ENCODE measurements at regions not wholly inside any gene's neighbourhood (a gene's known extent, or its start where the extent isn't known, plus 50 kb on each side); places are given as distances from the start of the nearest gene placed in this dataset.
"Not testable (repeated sequence)": the region's sequence is repeated elsewhere in the genome, so short reads cannot be mapped to it uniquely, and the experiment has no call there.

DNA sequence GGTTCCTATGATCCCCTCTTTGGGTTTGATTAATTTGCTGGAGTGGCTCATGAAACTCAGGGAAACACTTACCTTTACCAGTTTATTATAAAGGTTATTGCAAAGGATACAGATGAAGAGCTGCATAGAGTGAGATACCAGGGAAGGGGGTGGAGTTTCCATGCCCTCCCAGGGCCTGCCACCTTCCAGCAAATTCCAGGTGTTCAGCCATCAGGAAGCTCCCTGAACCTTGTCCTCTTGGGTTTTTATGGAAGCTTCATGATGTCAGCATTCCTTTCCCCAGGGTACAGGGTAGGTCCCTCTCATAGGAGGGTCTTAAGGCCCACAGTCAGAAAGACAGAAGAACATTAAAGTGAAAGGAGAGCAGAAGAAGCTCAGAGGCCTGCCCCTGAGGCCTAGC is 123.9 kb upstream of the DCC start:
- no peak for DNase-seq

- no peak for DNase-seq
Measured at GRCh38 chr18:52216666-52217065, 123.3 kb upstream of the DCC start.

DNA sequence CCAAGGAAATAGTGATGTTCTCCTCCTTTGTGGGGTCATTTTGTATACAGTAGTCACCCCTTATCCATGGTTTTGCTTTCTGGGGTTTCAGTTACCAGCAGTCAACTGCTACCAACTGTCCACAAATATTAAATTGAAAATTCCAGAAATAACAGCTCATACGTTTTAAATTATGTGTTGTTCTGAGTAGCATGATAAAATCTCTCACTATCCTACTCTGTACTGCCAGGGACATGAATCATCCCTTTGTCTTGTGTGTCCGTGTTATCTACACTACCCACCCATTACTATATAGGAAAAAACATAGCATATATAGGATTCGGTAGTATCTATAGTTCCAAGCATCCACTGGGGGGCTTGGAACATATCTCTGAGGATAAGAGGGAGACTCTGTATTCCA is 120.9 kb upstream of the DCC start:
- no peak for DNase-seq

- no peak for DNase-seq
Measured at GRCh38 chr18:52220062-52220591, 119.9 kb upstream of the DCC start.

DNA sequence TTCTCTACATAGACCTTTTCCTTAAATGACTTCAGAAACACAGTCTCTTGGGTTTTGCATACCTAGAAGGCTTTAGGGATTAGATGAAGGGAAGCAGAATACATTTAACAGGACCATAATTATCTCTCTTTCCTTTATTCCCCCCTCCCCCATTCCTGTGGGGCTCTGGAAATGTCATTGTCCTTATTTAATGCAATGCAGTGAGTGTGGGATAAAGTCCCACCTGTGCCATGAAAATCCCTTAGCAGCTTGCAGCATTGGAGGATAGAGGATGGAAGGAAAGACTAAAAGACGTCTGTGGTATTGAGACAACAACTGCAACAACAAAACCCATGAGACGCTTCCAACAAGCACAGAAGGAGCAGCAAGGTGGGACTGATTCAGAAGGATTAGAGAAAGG is 117.8 kb upstream of the DCC start:
- no peak for DNase-seq

GRCh38 chr18:52227536-52227935 is 112.5 kb upstream of the DCC start:
- no peak for DNase-seq

DNA sequence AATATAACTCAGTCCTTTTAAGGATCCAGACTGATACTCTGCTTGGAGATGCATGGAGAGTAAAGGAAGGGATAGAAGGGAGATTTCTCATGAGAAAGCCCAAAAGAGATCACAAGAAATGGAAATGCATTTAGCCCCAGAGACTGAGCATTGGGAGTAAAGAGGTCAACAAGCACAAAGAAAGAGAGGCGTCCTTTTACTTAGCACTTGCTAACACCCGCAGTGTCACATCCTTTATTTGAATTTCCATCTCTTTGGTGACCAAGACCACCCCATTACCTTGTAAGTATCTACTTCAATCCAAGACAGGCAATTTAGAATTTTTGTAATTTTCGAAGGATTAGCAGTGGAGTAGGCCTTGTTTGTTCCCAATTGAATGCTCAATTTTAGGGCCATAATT is 111.8 kb upstream of the DCC start:
- no peak for DNase-seq

- no peak for DNase-seq
Measured at GRCh38 chr18:52236131-52236530, 103.9 kb upstream of the DCC start.

DNA sequence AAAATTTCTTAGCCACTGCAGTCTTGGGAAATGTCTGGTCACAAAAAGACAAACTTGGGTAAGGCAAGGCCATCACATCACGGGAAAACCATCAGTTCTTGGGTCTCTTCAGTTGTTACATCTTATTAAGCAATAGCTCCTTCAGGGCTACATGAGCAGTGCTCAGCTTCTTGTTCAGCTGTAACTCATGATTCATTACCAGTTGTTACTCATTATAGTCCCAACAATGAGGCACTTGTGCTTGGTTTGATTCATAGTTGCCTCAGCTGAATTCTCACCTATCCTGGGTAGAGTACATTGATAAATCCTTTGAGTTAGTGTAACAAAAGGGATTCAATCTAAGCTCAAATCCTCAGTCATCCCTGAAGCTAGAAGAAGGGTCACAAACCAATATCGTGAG is 102.4 kb upstream of the DCC start:
- DNase-seq = no peak

GRCh38 chr18:52242711-52243110 is 97.3 kb upstream of the DCC start:
- DNase-seq = no peak

DNA sequence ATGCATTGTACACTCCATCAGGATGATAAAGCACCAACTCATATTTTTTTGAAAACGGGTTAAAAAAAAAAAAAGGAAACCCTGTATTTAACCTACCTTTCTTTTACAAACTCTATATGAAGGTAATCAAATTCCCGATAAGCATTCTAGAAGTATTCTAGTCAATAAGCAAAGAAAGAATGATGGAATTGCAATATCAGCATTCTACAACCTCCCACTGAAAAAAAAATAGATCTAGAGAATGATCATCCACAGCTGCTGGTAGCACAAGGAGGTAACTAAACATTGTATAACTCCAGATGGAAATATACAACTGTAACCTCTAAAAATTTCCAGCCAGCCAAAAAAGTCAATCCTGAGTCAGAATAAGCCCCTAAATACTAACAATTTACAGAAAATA is 95.3 kb upstream of the DCC start:
- no peak for DNase-seq

DNA sequence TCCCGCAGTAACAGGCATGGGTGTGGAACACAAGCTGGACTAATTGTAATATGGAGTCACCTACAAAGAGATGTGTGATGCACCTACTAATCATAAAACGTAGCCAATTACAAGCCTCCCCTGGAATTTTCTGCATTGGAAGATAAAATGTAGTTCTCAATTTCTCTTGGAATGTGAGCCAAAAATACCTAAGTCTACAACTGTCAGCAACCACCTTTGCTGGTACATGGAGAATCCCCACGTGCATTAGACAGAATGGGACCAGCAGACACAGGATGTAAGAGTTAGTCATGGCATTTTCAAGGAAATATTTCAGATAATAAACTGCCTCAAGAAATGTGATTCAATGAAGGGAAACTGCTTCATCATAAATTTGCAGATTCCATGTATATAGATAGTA is 85.6 kb upstream of the DCC start:
- no peak for DNase-seq

- DNase-seq = not testable (repeated sequence)
Measured at GRCh38 chr18:52257417-52257816, 82.6 kb upstream of the DCC start.

DNA sequence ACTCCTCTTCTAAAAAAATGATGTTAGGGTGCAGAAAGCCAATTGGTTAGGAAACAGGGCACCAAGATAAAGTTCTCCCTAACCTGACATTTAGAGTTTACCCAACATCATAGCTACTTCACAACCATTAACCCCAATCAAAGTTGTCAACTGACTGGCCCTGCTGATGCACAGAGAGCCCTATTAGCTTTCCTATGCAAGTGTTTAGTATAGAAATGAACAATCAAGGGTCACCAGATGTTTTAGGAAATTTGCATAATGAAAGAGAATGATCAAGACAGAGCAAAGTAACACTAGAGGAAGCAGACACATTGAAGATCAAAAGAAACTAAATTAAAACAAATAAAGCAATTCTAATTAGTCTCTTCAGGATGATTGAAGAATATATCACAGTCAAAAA is 64.2 kb upstream of the DCC start:
- no peak for DNase-seq

GRCh38 chr18:52277785-52278184 is 62.2 kb upstream of the DCC start:
- DNase-seq = no peak

- DNase-seq = no peak
Measured at GRCh38 chr18:52278191-52278590, 61.8 kb upstream of the DCC start.

DNA sequence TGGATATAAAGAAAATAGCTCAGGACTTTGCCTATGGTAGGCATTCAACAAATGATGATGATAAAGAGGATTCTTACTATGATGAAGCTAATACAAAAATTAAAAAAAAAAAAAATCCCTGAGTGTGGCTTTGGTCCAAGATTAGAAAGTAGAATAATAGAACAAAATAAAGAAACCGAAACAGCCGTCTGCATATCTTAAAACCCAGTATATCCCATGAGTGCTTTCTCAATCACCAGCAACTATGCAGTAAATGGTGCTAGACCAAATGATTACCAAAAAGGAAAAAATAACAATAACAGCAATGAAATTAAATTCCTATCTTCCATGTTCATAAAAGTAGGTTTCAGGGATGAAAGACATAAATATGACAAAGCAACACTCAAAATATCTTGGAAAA is 59.3 kb upstream of the DCC start:
- no peak for DNase-seq

DNA sequence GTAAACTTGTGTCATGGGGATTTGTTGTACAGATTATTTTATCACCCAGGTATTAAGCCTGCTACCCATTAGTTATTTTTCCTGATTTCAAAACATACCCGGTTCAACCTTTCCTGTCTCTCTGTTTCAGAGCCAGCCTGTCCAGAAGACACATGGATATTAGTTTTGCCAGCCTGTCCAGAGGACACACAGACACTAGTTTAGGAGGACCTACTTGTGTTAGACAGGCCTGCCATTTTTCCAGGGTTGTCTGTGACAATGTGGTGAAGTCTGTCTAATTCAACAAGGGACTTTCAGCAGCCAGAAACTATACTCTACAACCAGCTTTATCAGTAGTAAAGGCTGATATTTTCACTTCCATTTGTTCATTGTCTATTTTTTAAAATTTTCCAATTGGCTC is 56.1 kb upstream of the DCC start:
- no peak for DNase-seq

DNA sequence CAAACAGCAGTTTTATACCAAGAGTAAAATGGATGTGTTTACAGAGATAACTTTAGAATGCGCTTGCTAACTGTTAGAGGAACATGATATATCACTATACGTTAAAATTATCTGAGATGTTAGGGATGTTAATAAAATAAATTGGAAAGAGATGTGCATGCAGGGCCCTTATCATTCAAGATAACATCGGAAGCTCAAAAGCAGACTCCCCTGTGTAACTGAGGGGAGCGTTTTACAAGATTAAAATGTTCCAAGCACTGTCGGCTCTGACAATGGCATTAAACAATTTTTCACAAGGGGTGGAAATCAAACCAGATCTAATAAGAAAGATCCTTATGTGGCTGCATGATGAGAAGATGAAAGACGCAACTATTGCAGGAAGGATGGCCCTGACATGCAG is 53.3 kb upstream of the DCC start:
- DNase-seq = no peak

DNA sequence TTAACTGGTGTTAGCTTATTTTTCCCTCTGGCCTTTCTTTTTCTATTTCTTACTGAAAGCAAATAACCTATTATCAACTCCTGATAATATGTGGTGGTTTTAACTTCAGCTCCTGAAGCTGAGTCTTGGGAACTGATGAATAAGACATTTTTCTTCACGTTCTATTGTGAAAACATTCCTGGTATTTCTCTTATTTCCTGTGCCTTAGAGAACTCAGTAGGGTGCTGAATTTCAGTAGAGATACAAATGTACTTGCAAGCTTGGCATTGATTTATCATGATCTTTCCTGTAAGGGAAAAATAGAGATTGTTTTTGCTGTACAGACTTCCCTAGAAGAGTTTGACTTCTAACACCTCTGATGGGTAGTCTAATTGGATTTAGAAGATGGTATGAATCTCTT is 52.8 kb upstream of the DCC start:
- no peak for DNase-seq

GRCh38 chr18:52288403-52289004 is 51.5 kb upstream of the DCC start:
- DNase-seq = peak; percentile 1

GRCh38 chr18:52289392-52289791 is 50.6 kb upstream of the DCC start:
- DNase-seq = no peak
